ACC112 (cell line): ENCODE measurements at regions not wholly inside any gene's neighbourhood (a gene's known extent, or its start where the extent isn't known, plus 50 kb on each side); places are given as distances from the start of the nearest gene placed in this dataset.
A peak's percentile ranks its signal among the peaks of the same experiment; 100 is the strongest.

Source experiments
- H2AFZ ChIP-seq: fragments of 200-600 bp; sonication (generic); one replicate; pipeline ENCODE4 v1.6.0; 2017; ENCODE audit warnings: antibody characterized with exemption, low read length; ENCODE audit not compliant: unreplicated experiment
- H3K27ac ChIP-seq: fragments of 200-600 bp; sonication (generic); 2 replicates; pipeline ENCODE4 v1.5.1; 2014; ENCODE audit warnings: low read depth, mild to moderate bottlenecking, antibody characterized with exemption, low read length, moderate library complexity
- H3K27me3 ChIP-seq: fragments of 200-600 bp; sonication (generic); 2 replicates; pipeline ENCODE4 v1.6.1; 2014; ENCODE audit warnings: mild to moderate bottlenecking, antibody characterized with exemption, low read length, moderate library complexity, mixed read lengths; ENCODE audit not compliant: insufficient read depth
- H3K36me3 ChIP-seq: fragments of 200-600 bp; sonication (generic); 2 replicates; pipeline ENCODE4 v1.6.1; 2016; ENCODE audit warnings: mild to moderate bottlenecking, antibody characterized with exemption, low read length, moderate library complexity, mixed read lengths; ENCODE audit not compliant: insufficient read depth
- H3K4me1 ChIP-seq: fragments of 200-600 bp; sonication (generic); one replicate; pipeline ENCODE4 v1.6.1; 2016; ENCODE audit warnings: low read length, mixed read lengths; ENCODE audit not compliant: insufficient read depth, unreplicated experiment, control insufficient read depth
- H3K4me3 ChIP-seq: fragments of 200-600 bp; sonication (generic); 2 replicates; pipeline ENCODE4 v1.5.1; 2014; ENCODE audit warnings: mild to moderate bottlenecking, low read depth, low read length
- H3K79me2 ChIP-seq: fragments of 200-600 bp; sonication (generic); one replicate; pipeline ENCODE4 v1.6.0; 2016; ENCODE audit warnings: low read length; ENCODE audit not compliant: control insufficient read depth, unreplicated experiment, insufficient read depth

DNA sequence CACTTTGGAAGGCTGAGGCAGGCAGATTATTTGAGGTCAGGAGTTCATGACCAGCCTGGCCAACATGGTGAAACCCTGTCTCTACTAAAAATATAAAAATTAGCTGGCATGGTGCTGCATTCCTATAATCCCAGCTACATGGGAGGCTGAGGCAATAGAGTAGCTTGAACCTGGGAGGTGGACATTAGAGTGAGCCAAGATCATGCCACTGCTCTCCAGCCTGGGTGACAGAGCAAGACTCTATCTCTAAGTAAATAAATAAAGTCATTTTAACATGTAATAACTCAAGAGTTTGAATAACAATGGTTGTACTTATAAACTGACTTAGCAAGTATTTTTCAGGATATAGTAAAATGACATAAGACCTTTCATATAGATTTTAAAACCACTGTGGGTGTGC is 169.3 kb upstream of the FN1 start:
- H3K4me3 ChIP-seq = no peak overlapping the region
- no peak overlapping the region for H3K27ac ChIP-seq

DNA sequence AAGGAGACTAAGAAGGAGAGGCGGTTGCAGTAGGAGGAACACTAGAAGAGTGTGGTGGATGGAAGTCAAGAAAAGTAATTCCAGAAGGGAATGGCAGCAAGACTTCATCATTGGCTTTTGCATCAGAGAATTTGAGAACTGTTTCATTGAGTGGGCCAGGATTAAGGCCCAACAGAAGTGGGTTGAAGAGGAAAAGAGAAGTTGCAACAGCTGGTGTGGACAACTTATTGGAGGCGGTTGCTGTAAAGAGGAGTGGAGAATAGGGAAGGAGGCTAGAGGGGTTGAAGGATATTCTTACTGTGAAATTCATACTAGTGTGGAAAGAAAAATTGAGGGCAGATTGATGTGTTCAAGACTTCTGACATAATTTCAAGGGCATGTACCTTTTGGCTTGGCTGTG is 168.7 kb upstream of the FN1 start:
- Histone ChIP-seq H3K4me3 (no peak overlapping the region), H3K27ac (no peak overlapping the region), H3K36me3 (no peaks in the 10 kb centered on the region), H3K4me1 (peaks cover 20% of the 10 kb centered on the region), H3K27me3 (no peaks in the 10 kb centered on the region), H3K79me2 (no peaks in the 10 kb centered on the region), H2AFZ (no peak overlapping the region)

More for the DNA sequence above, 169.3 kb upstream of the FN1 start:
- Histone ChIP-seq H3K36me3 (no peaks in the 10 kb centered on the region), H3K4me1 (peaks cover 20% of the 10 kb centered on the region), H3K27me3 (no peaks in the 10 kb centered on the region), H2AFZ (no peak overlapping the region), H3K79me2 (no peaks in the 10 kb centered on the region)

- Histone ChIP-seq H3K4me1 (peaks cover 29% of the 10 kb centered on the region), H3K27me3 (no peaks in the 10 kb centered on the region), H3K36me3 (no peaks in the 10 kb centered on the region), H3K79me2 (no peaks in the 10 kb centered on the region), H3K4me3 (no peak overlapping the region), H3K27ac (no peak overlapping the region), H2AFZ (no peak overlapping the region)
Observed at GRCh38 chr2:215603440-215603839, 167.6 kb upstream of the FN1 start.

DNA sequence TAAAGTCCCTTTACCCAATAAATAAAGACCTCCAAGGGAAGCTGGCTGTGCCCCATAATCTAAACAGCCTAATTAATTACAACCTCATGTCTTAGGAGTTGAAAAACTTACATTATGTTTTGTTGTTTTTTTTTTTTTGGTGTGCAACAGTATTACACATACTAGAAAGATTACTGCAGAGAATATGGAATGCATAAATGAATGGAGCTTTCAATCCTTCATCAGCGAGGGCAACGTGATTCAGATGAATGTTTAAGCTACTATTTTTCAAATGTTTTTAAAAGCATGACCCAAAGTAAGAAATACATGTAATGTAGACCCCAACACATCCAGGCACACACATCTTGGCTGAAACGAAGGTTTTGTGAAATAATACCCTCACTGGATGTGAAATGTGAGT is 167.1 kb upstream of the FN1 start:
- no peak overlapping the region for H3K4me3 ChIP-seq
- H3K36me3 ChIP-seq = no peaks in the 10 kb centered on the region
- peaks cover 33% of the 10 kb centered on the region for H3K4me1 ChIP-seq
- H3K79me2 ChIP-seq = no peaks in the 10 kb centered on the region
- H3K27me3 ChIP-seq = no peaks in the 10 kb centered on the region
- H3K27ac ChIP-seq = no peak overlapping the region
- no peak overlapping the region for H2AFZ ChIP-seq

DNA sequence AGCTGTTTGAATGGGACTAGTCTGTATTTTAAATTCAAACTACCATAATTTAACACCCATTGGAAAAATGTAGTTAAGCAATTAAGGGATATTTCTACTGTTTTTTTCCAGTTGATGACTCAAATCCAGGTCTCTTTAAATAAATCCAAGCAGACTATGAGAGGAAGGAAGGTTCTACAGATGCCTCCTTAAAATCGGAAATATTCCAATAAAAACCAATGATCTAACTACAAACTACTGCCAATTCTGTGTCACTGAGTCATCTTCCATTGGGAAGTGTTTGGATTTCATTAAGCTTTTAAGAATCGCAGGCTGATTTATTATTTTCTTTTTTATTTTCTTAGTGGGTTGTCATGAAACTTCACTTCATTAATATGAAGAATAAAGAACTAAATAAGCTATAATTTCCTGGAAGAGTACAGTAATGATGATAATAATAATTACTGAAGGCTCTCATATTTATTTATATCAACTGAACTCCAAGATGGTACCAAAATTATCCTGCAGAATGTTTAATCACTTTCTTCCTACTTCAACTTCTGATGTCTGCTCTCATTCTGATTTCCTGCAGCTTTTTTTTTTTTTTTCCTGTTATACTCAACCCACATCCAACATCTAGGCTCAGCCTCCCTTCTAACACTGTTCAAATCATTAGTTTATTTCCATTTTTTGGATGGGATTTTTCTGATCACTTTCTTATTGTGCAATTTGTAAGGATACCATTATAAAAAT is 166.3 kb upstream of the FN1 start:
- H2AFZ ChIP-seq = no peak overlapping the region
- H3K27me3 ChIP-seq = no peaks in the 10 kb centered on the region
- no peaks in the 10 kb centered on the region for H3K79me2 ChIP-seq
- H3K27ac ChIP-seq = peak overlapping the region; percentile 36; the same call in 1 of the 2 replicates
- no peak overlapping the region for H3K4me3 ChIP-seq
- peaks cover 42% of the 10 kb centered on the region for H3K4me1 ChIP-seq
- no peaks in the 10 kb centered on the region for H3K36me3 ChIP-seq

DNA sequence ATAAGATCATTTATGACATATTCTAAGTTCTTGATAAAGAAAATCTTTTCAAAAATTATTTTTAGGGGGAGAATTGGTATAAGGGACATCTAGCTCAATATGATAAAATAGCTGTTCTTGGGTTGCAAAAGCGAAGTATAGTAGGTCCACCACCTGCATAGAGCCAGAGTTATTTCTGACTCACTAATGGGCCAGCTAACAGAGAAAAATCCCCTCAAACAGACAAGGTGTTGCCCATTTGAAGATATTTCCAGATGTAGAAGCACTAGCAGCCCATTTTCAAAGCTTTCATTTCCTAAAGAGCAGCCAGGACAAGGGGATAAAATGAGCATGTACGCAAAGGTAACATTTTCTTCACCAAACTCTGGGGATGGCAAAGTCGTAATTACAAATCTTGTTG is 165.7 kb upstream of the FN1 start:
- peak overlapping the region; percentile 36; the same call in 1 of the 2 replicates for H3K27ac ChIP-seq
- peaks cover 42% of the 10 kb centered on the region for H3K4me1 ChIP-seq
- H3K4me3 ChIP-seq = no peak overlapping the region
- H3K36me3 ChIP-seq = no peaks in the 10 kb centered on the region
- H3K27me3 ChIP-seq = no peaks in the 10 kb centered on the region
- H2AFZ ChIP-seq = no peak overlapping the region
- H3K79me2 ChIP-seq = no peaks in the 10 kb centered on the region

- H3K79me2 ChIP-seq = no peaks in the 10 kb centered on the region
- H3K36me3 ChIP-seq = no peaks in the 10 kb centered on the region
- peak overlapping the region; percentile 24; the same call in 1 of the 2 replicates for H3K4me3 ChIP-seq
- H2AFZ ChIP-seq = peak overlapping the region; percentile 48
- peaks cover 49% of the 10 kb centered on the region for H3K4me1 ChIP-seq
- peak overlapping the region; percentile 67 for H3K27ac ChIP-seq
- no peaks in the 10 kb centered on the region for H3K27me3 ChIP-seq
Observed at GRCh38 chr2:215598376-215598975, 162.6 kb upstream of the FN1 start.

DNA sequence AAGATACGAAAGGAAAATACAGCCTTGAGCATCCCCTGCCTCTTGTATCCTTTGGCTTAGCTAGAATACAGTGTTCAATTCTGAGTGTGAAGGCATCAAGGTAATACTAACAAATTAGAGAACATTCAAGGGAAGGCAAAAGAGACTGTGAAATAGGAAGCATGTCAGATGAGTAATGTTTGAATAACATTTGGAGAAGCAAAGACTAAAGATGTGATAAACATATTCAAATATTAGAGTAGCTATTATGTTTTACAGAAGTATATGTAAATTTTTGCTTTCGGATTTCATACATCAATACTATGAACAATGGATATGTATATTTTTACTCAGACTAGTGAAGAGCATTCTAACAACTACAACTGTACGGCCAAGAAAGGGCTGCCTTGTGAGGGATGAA is 161.7 kb upstream of the FN1 start:
- H2AFZ ChIP-seq = peak overlapping the region; percentile 13
- H3K79me2 ChIP-seq = no peaks in the 10 kb centered on the region
- peaks cover 41% of the 10 kb centered on the region for H3K4me1 ChIP-seq
- H3K27me3 ChIP-seq = no peaks in the 10 kb centered on the region
- H3K4me3 ChIP-seq = no peak overlapping the region
- H3K36me3 ChIP-seq = no peaks in the 10 kb centered on the region
- H3K27ac ChIP-seq = peak overlapping the region; percentile 67

DNA sequence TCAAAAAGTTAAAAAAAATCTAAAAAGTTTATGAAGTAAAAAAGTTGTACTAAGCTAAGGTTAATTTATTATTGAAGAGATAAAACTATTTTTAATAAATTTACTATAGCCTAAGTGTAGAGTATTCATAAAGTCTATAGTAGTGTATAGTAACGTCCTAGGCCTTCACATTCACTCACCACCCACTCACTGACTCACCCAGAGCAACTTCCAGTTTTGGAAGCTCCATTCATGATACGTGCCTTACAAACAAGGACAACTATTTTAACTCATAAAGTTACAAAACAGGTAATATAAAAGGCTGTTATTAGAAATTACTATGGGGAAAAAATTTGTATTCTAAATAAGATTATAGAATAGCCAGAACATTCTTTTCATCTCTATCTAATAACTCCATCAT is 158.9 kb upstream of the FN1 start:
- Histone ChIP-seq H3K27ac (peak overlapping the region; percentile 18; the same call in 1 of the 2 replicates), H3K4me3 (no peak overlapping the region), H3K36me3 (no peaks in the 10 kb centered on the region), H3K79me2 (no peaks in the 10 kb centered on the region), H3K4me1 (peaks cover 35% of the 10 kb centered on the region), H2AFZ (peak overlapping the region; percentile 58), H3K27me3 (no peaks in the 10 kb centered on the region)

- no peaks in the 10 kb centered on the region for H3K36me3 ChIP-seq
- H3K27ac ChIP-seq = no peak overlapping the region
- peaks cover 10% of the 10 kb centered on the region for H3K4me1 ChIP-seq
- no peaks in the 10 kb centered on the region for H3K79me2 ChIP-seq
- no peaks in the 10 kb centered on the region for H3K27me3 ChIP-seq
- peak overlapping the region; percentile 17 for H2AFZ ChIP-seq
- no peak overlapping the region for H3K4me3 ChIP-seq
Observed at GRCh38 chr2:215590010-215590745, 154.3 kb upstream of the FN1 start.
